ENCODE measurements at regions not wholly inside any gene's neighbourhood (a gene's known extent, or its start where the extent isn't known, plus 50 kb on each side); places are given as distances from the start of the nearest gene placed in this dataset.
"Not testable (repeated sequence)": the region's sequence is repeated elsewhere in the genome, so short reads cannot be mapped to it uniquely, and the experiment has no call there.

DNA sequence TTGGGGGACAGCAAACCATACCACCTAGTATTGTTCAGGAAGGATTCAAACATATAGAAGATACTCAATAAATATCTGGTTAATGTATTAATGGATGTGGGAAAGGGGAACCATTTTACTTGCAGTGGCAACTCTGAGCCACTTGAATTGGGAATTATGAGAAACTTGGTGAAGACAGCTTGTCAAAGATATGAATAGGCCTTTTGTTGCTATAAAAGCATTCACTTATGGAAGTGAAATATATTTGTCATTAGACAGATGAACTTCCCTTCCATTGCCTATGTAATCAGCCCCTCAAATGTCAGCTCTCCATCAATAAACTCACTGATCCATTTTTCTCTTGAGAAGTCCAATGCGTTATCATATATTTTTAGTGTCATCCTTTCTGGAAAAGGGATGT is 56.1 kb downstream of the GPR85 start:
- Histone ChIP-seq H3K36me3 (ENCODE audit: insufficient read depth, low read length) (no peaks in the 10 kb centered on the region), H2AFZ (ENCODE audit: low read depth, low read length) (no peak overlapping the region), H3K4me3 (ENCODE audit: low read length) (no peak overlapping the region)

DNA sequence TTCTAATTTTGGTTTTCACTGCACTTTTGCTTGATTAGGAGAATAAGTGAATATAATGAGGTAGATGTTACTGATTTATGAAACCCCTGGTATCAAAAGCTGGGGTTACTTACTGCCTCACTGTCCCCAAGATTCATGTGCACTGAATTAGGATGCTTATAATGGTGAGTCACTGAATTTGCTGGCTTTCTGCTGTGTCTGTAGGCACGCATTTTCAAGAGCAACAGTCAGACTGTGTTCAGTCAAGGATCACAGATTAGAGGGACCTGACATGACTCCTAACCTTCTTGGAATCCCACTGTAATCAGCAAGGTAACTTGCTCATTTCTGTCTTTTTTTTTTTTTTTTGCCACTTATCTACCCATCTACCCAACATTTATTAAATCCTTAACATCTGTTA is 59.7 kb downstream of the GPR85 start:
- no peak overlapping the region for H3K4me3 ChIP-seq (ENCODE audit: low read length)
- no peaks in the 10 kb centered on the region for H3K27me3 ChIP-seq (ENCODE audit: insufficient read depth, low read length)
- H3K9me3 ChIP-seq (ENCODE audit: low read length) = no peaks in the 10 kb centered on the region
- no peak overlapping the region for H2AFZ ChIP-seq (ENCODE audit: low read depth, low read length)
- H3K36me3 ChIP-seq (ENCODE audit: insufficient read depth, low read length) = no peaks in the 10 kb centered on the region
- H3K4me1 ChIP-seq (ENCODE audit: insufficient read depth, low read length) = peaks cover 8% of the 10 kb centered on the region

More for the DNA sequence above, 56.1 kb downstream of the GPR85 start:
- peaks cover 8% of the 10 kb centered on the region for H3K4me1 ChIP-seq (ENCODE audit: insufficient read depth, low read length)
- no peaks in the 10 kb centered on the region for H3K27me3 ChIP-seq (ENCODE audit: insufficient read depth, low read length)
- H3K9me3 ChIP-seq (ENCODE audit: low read length) = no peaks in the 10 kb centered on the region

DNA sequence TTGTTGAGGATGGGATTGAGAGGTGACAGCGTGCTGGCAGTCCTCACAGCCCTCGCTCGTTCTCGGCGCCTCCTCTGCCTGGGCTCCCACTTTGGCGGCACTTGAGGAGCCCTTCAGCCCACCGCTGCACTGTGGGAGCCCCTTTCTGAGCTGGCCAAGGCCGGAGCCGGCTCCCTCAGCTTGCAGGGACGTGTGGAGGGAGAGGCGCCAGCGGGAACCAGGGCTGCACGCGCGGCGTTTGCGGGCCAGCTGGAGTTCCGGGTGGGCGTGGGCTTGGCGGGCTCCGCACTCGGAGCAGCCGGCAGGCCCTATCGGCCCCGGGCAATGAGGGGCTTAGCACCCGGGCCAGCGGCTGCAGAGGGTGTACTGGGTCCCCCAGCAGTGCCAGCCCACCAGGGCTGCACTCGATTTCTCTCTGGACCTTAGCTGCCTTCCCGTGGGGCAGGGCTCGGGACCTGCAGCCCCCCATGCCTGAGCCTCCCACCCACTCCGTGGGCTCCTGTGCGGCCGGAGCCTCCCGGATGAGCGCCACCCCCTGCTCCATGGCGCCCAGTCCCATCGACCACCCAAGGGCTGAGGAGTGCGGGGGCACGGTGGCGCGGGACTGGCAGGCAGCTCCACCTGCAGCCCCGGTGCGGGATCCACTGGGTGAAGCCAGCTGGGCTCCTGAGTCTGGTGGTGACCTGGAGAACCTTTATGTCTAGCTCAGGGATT is 69.3 kb downstream of the GPR85 start:
- not testable (repeated sequence) for H3K4me1 ChIP-seq (ENCODE audit: insufficient read depth, low read length); H3K4me3 ChIP-seq (ENCODE audit: low read length); H2AFZ ChIP-seq (ENCODE audit: low read depth, low read length); H3K9me3 ChIP-seq (ENCODE audit: low read length); H3K27me3 ChIP-seq (ENCODE audit: insufficient read depth, low read length); H3K36me3 ChIP-seq (ENCODE audit: insufficient read depth, low read length)

DNA sequence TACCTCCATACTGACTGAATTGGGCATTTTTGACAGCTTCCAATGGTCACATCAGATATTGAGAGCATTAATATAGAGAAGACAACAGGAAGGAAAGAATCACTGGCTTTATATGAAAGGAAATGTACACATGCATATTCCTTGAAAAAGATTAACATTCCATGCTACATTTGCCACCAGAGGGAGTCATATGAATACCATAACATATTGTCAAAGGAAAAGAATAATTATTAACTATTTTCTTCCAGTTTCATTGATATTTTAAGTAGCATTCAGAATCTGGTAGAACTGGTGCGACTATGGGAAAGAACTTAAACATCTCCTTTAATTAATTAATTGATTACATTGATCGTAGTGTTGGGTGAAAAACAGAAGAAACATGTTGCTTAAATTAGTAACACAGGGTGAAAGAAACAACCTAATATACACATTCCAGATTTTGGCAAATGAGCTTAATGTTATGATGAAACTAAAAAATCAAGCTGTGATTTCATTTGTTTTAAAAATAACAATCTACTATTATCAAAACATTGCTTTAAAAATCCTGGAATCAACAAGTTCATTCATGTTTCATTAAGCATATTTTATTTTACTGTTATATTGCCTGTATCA is 71.5 kb downstream of the GPR85 start:
- H3K36me3 ChIP-seq (ENCODE audit: insufficient read depth, low read length) = no peaks in the 10 kb centered on the region
- H3K4me1 ChIP-seq (ENCODE audit: insufficient read depth, low read length) = no peaks in the 10 kb centered on the region
- no peak overlapping the region for H3K4me3 ChIP-seq (ENCODE audit: low read length)
- peaks cover 3% of the 10 kb centered on the region for H3K9me3 ChIP-seq (ENCODE audit: low read length)
- no peaks in the 10 kb centered on the region for H3K27me3 ChIP-seq (ENCODE audit: insufficient read depth, low read length)
- no peak overlapping the region for H2AFZ ChIP-seq (ENCODE audit: low read depth, low read length)

DNA sequence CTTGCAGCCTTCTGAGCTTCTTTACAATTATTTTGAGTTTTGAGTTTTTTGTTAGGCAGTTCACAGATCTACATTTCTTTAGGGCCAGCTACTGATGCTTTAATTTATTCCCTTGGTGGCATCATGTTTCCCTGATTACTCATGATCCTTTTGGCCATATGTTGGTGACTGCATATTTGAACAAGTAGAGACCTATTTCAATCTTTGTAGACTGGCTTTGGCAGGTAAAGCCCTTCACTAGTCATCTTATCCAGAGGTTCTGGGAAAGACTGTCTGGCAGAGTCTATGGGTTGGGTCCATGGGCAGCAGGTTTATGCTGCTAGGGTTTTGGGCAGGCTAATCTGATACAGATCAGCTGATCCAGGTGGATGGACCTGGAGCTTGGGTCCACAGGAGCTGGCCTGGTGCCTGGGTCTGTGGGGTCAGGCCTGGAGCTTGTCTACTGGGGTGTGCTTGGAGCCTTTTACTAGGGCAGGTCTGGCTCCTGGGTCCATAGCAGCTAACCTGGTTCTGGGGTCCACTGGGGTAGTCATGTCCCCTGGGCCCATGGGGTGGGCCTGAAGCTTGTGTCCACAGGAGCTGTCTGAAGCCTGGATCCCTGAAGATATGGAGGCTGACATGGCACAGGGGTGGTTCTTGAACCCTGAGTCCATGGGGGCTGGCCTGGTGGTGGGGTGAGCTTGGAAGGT is 72.7 kb downstream of the GPR85 start:
- no peaks in the 10 kb centered on the region for H3K27me3 ChIP-seq (ENCODE audit: insufficient read depth, low read length)
- H2AFZ ChIP-seq (ENCODE audit: low read depth, low read length) = no peak overlapping the region
- no peaks in the 10 kb centered on the region for H3K4me1 ChIP-seq (ENCODE audit: insufficient read depth, low read length)
- H3K9me3 ChIP-seq (ENCODE audit: low read length) = peaks cover 3% of the 10 kb centered on the region
- H3K36me3 ChIP-seq (ENCODE audit: insufficient read depth, low read length) = no peaks in the 10 kb centered on the region
- H3K4me3 ChIP-seq (ENCODE audit: low read length) = no peak overlapping the region

DNA sequence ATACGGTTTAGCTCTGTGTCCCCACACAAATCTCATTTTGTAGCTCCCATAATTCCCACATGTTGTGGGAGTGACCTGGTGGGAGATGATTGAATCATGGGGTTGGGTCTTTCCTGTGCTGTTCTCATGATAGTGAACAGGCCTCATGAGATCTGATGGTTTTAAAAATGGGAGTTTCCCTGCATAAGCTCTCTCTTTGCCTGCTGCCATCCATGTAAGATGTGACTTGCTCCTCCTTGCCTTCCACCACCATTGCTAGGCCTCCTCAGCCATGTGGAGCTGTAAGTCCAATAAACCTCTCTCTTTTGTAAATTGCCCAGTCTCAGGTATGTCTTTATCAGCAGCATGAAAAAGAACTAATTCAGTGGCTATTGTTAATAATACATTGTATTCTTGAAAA is 73.8 kb downstream of the GPR85 start:
- not testable (repeated sequence) for H3K9me3 ChIP-seq (ENCODE audit: low read length); H3K4me1 ChIP-seq (ENCODE audit: insufficient read depth, low read length)

DNA sequence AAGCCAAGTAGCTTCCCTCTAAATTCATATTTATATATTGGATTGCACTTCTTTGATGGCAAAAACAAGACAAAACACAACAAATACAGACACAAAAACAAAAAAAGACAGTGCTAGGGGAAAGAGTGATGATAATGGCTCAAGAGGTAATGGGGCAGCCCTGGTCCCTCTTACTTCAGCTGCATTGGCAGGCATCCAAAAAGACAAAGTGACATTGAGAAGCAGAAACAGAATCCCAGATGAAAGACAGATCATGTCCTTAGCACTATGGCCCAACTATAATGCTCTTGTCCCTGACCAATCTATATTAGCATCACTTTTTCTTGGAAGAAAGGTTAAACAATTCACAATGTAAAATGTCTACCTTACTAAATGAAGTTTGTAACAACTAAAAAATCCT is 76.2 kb downstream of the GPR85 start:
- Histone ChIP-seq H3K36me3 (ENCODE audit: insufficient read depth, low read length) (no peaks in the 10 kb centered on the region), H3K9me3 (ENCODE audit: low read length) (peaks cover 3% of the 10 kb centered on the region), H3K27me3 (ENCODE audit: insufficient read depth, low read length) (no peaks in the 10 kb centered on the region), H2AFZ (ENCODE audit: low read depth, low read length) (no peak overlapping the region), H3K4me3 (ENCODE audit: low read length) (no peak overlapping the region), H3K4me1 (ENCODE audit: insufficient read depth, low read length) (no peaks in the 10 kb centered on the region)

More for the DNA sequence above, 73.8 kb downstream of the GPR85 start:
- H3K4me3 ChIP-seq (ENCODE audit: low read length); H3K27me3 ChIP-seq (ENCODE audit: insufficient read depth, low read length); H3K36me3 ChIP-seq (ENCODE audit: insufficient read depth, low read length); H2AFZ ChIP-seq (ENCODE audit: low read depth, low read length): not testable (repeated sequence)

DNA sequence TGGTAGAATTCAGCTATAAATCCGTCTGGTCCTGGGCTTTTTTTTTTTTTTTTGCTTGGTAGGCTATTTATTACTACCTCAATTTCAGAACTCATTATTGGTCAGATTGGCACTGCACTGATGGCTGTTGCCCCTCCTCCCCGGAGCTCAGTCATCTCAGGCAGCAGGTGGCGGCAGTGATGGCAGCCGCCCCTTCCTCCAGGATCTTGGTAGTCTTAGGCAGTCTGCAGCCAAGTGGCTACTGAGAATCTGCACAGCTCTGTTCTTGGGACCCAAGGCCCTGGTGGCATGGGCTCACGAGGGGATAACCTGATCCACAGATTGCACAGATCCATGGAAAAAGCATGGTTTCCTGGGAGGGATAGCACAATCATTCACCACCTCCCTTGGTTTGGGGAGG is 77.9 kb downstream of the GPR85 start:
- Histone ChIP-seq H3K27me3 (ENCODE audit: insufficient read depth, low read length) (no peaks in the 10 kb centered on the region), H3K9me3 (ENCODE audit: low read length) (peaks cover under 1% of the 10 kb centered on the region), H3K4me3 (ENCODE audit: low read length) (no peak overlapping the region), H3K4me1 (ENCODE audit: insufficient read depth, low read length) (no peaks in the 10 kb centered on the region), H3K36me3 (ENCODE audit: insufficient read depth, low read length) (no peaks in the 10 kb centered on the region), H2AFZ (ENCODE audit: low read depth, low read length) (no peak overlapping the region)

DNA sequence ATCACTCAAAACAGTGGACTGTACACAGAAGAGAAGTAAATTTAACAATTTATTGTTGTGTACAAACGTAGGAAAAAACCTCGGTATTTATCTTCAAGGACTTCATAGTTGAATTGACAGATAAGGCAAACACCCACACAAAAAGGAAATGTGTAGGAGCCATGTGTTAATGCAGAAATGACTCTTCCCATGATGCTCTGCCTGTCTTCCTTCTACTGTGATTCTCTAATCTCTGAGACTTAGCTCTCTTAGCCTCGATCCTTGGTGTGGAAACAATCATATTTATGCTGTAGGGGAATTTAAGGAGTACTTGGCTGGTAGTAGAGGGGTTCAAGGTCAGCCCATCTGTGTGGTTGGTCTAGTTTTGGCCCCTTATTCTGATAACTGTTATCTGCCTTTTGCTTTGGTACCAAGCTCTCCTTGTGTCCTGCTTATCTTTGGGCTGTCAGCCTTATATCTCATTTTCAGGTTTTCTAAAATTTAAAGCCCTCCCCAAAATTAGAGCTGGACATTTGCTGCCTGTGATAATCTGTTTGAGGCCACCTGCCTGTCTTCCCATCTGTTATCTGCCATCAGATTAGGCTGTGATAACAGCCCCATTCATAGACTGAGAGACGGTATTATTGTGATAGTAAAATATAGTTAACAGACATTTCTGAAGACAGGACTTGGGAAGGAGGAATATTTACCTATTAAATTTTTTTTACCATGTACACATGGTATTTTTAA is 81.7 kb downstream of the GPR85 start:
- H3K36me3 ChIP-seq (ENCODE audit: insufficient read depth, low read length) = no peaks in the 10 kb centered on the region
- H3K27me3 ChIP-seq (ENCODE audit: insufficient read depth, low read length) = no peaks in the 10 kb centered on the region
- no peaks in the 10 kb centered on the region for H3K9me3 ChIP-seq (ENCODE audit: low read length)
- H2AFZ ChIP-seq (ENCODE audit: low read depth, low read length) = no peak overlapping the region
- no peak overlapping the region for H3K4me3 ChIP-seq (ENCODE audit: low read length)
- H3K4me1 ChIP-seq (ENCODE audit: insufficient read depth, low read length) = no peaks in the 10 kb centered on the region

DNA sequence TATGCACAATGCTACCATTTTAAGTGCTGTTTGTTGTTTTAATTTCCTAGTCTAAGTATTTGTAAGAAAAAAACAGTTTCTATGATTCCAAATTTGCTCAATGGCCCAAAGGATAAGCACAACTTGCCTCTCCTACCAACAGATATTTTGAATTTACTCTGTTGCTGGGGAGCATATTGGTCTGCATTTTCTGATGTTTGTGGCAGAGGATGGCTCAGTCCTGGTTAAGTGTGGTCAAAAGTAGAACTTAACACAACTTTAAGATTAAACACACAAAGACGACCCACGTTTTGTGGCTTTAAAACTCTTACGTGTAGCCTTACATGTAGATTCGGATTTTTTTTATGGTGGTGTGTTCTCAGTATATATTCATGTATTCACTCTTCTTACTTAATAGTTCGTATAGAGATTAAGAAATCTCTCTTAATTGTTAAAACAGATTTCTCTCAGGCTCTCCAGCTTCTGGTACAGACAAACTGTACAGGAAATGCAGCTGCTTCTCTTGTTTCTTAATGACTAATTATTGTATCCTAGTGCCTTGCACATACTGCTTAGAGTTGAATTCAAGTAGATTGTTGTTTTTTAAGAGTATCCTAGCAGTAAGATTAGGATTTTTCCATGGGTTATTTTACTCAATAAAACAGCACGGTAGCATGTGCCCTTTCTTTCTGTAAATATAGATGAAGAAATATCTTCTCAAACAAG is 86.2 kb downstream of the GPR85 start:
- Histone ChIP-seq H3K36me3 (ENCODE audit: insufficient read depth, low read length) (no peaks in the 10 kb centered on the region), H3K4me3 (ENCODE audit: low read length) (no peak overlapping the region), H3K4me1 (ENCODE audit: insufficient read depth, low read length) (no peaks in the 10 kb centered on the region), H3K27me3 (ENCODE audit: insufficient read depth, low read length) (no peaks in the 10 kb centered on the region), H3K9me3 (ENCODE audit: low read length) (no peaks in the 10 kb centered on the region), H2AFZ (ENCODE audit: low read depth, low read length) (no peak overlapping the region)

DNA sequence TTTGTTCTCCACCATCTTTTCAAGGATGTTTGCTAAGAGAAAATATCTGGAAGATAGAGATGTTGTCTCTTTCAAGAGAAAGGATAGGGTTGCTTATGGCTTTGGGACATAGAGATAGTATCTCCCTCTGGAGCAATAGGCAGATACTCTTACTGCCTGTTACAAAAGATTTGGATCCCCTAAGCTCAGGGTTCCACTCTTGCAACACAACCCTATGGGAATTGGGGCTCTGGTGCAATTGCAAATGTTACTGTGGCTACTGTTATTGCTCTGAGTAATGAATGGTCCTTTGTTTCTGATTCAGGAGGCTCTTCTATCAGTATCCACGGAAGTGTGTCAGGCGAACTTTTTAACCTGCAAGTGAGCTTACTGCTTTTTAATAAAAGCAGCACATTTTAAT is 88.8 kb downstream of the GPR85 start:
- Histone ChIP-seq H3K9me3 (ENCODE audit: low read length) (no peaks in the 10 kb centered on the region), H3K36me3 (ENCODE audit: insufficient read depth, low read length) (no peaks in the 10 kb centered on the region), H3K4me1 (ENCODE audit: insufficient read depth, low read length) (no peaks in the 10 kb centered on the region), H2AFZ (ENCODE audit: low read depth, low read length) (no peak overlapping the region), H3K27me3 (ENCODE audit: insufficient read depth, low read length) (peaks cover 2% of the 10 kb centered on the region), H3K4me3 (ENCODE audit: low read length) (no peak overlapping the region)

DNA sequence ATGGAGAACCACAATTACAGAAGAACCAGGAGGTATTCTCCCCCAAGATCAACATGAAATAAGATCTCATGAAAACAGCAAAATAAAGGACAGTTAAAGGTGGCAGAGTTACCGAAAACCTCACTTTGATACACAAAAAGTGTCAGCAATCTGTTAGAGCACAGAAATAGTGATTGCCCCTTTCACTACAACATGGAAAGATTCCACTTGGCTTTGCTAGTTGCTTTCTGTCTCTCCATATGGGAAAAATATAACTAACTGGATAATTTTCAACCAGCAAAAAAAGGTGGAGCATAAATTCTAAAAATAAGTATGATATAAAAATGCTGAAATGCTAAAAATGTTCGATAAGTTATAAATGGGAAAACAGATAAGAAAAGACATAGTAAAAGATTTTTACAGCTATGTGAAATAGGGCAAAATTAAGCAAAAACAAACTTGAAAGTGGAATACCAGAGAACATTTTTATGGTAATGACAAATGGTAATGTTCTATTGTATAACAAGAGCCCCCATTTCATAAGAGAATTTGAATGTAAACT is 90.2 kb downstream of the GPR85 start:
- Histone ChIP-seq H3K4me1 (ENCODE audit: insufficient read depth, low read length) (no peaks in the 10 kb centered on the region), H3K4me3 (ENCODE audit: low read length) (no peak overlapping the region)

More for the DNA sequence above, 90.2 kb downstream of the GPR85 start:
- Histone ChIP-seq H3K36me3 (ENCODE audit: insufficient read depth, low read length) (no peaks in the 10 kb centered on the region), H2AFZ (ENCODE audit: low read depth, low read length) (no peak overlapping the region), H3K27me3 (ENCODE audit: insufficient read depth, low read length) (peaks cover 2% of the 10 kb centered on the region), H3K9me3 (ENCODE audit: low read length) (no peaks in the 10 kb centered on the region)
